ENCODE measurements at regions not wholly inside any gene's neighbourhood (a gene's known extent, or its start where the extent isn't known, plus 50 kb on each side); places are given as distances from the start of the nearest gene placed in this dataset.

- TF ChIP-seq CTCF (IDR thresholded peaks at IDR 0.05; ENCODE audit: poor library complexity, severe bottlenecking), result no peak
- TF ChIP-seq, protein P1, sequence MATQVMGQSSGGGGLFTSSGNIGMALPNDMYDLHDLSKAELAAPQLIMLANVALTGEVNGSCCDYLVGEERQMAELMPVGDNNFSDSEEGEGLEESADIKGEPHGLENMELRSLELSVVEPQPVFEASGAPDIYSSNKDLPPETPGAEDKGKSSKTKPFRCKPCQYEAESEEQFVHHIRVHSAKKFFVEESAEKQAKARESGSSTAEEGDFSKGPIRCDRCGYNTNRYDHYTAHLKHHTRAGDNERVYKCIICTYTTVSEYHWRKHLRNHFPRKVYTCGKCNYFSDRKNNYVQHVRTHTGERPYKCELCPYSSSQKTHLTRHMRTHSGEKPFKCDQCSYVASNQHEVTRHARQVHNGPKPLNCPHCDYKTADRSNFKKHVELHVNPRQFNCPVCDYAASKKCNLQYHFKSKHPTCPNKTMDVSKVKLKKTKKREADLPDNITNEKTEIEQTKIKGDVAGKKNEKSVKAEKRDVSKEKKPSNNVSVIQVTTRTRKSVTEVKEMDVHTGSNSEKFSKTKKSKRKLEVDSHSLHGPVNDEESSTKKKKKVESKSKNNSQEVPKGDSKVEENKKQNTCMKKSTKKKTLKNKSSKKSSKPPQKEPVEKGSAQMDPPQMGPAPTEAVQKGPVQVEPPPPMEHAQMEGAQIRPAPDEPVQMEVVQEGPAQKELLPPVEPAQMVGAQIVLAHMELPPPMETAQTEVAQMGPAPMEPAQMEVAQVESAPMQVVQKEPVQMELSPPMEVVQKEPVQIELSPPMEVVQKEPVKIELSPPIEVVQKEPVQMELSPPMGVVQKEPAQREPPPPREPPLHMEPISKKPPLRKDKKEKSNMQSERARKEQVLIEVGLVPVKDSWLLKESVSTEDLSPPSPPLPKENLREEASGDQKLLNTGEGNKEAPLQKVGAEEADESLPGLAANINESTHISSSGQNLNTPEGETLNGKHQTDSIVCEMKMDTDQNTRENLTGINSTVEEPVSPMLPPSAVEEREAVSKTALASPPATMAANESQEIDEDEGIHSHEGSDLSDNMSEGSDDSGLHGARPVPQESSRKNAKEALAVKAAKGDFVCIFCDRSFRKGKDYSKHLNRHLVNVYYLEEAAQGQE (IDR thresholded peaks at IDR 0.05; ENCODE audit: borderline replicate concordance), result no peak
- TF ChIP-seq SMC3 (conservative IDR thresholded peaks at IDR 0.05; ENCODE audit: poor library complexity), result no peak
- no peak for TF ChIP-seq EZH2 (IDR thresholded peaks at IDR 0.05; ENCODE audit: borderline replicate concordance, insufficient read depth, low read length, poor library complexity, severe bottlenecking)
- TF ChIP-seq TAF1 (IDR thresholded peaks at IDR 0.05; ENCODE audit: low read depth), result no peak
- Histone ChIP-seq H3F3A (ENCODE audit: insufficient read depth, low read length, poor library complexity, severe bottlenecking) (no peaks in the 10 kb centered on the region), H3K79me2 (replicated peaks; ENCODE audit: insufficient read depth, low read length) (no peaks in the 10 kb centered on the region), H4K20me1 (ENCODE audit: insufficient read depth) (no peaks in the 10 kb centered on the region), H3K4me2 (ENCODE audit: low read length) (no peak overlapping the region), H3K9ac (ENCODE audit: low read length) (no peak overlapping the region), H3K27me3 (ENCODE audit: insufficient read depth, low read depth, low read length) (no peaks in the 10 kb centered on the region), H3K4me3 (ENCODE audit: low read length) (no peak overlapping the region), H3K9me3 (ENCODE audit: low read length) (no peaks in the 10 kb centered on the region), H3K9me2 (ENCODE audit: insufficient read depth, low read length) (no peaks in the 10 kb centered on the region), H3K27ac (ENCODE audit: low read length) (no peak overlapping the region), H3K36me3 (ENCODE audit: insufficient read depth, low read length) (no peaks in the 10 kb centered on the region), H2AFZ (ENCODE audit: low read depth, low read length) (no peak overlapping the region)
Observed at GRCh38 chr16:20225228-20225733, 102.0 kb downstream of the GP2 start.

- H3K36me3 ChIP-seq (ENCODE audit: insufficient read depth, low read length), result no peaks in the 10 kb centered on the region
- no peak overlapping the region for H3K4me3 ChIP-seq (ENCODE audit: low read length)
- H2AFZ ChIP-seq (ENCODE audit: low read depth, low read length), result no peak overlapping the region
- no peaks in the 10 kb centered on the region for H4K20me1 ChIP-seq (ENCODE audit: insufficient read depth)
- H3K9me2 ChIP-seq (ENCODE audit: insufficient read depth, low read length), result no peaks in the 10 kb centered on the region
- no peaks in the 10 kb centered on the region for H3K9me3 ChIP-seq (ENCODE audit: low read length)
- TF ChIP-seq EZH2 (IDR thresholded peaks at IDR 0.05; ENCODE audit: borderline replicate concordance, insufficient read depth, low read length, poor library complexity, severe bottlenecking), result no peak
- no peak for TF ChIP-seq SMC3 (conservative IDR thresholded peaks at IDR 0.05; ENCODE audit: poor library complexity)
- no peak for TF ChIP-seq POLR2AphosphoS5 (IDR thresholded peaks at IDR 0.05)
- TF ChIP-seq TAF1 (IDR thresholded peaks at IDR 0.05; ENCODE audit: low read depth), result no peak
- no peak for TF ChIP-seq EP300 (conservative IDR thresholded peaks at IDR 0.05; ENCODE audit: poor library complexity, severe bottlenecking)
- no peak for TF ChIP-seq RAD21 (conservative IDR thresholded peaks at IDR 0.05)
- no peak for TF ChIP-seq MXI1 (conservative IDR thresholded peaks at IDR 0.05; ENCODE audit: poor library complexity, severe bottlenecking)
- no peak for TF ChIP-seq CTCF (IDR thresholded peaks at IDR 0.05; ENCODE audit: poor library complexity, severe bottlenecking)
- TF ChIP-seq, protein P1 (IDR thresholded peaks at IDR 0.05; ENCODE audit: borderline replicate concordance), result no peak
- no peak overlapping the region for H3K9ac ChIP-seq (ENCODE audit: low read length)
- H3K27ac ChIP-seq (ENCODE audit: low read length), result no peak overlapping the region
- no peaks in the 10 kb centered on the region for H3K27me3 ChIP-seq (ENCODE audit: insufficient read depth, low read depth, low read length)
- no peak overlapping the region for H3K4me2 ChIP-seq (ENCODE audit: low read length)
- no peaks in the 10 kb centered on the region for H3K79me2 ChIP-seq (replicated peaks; ENCODE audit: insufficient read depth, low read length)
- H3F3A ChIP-seq (ENCODE audit: insufficient read depth, low read length, poor library complexity, severe bottlenecking), result no peaks in the 10 kb centered on the region
Observed at GRCh38 chr16:20221208-20221607, 106.1 kb downstream of the GP2 start.

Data from neural cell (in vitro differentiated cells).